Smooth muscle cell of the brain vasculature (primary cell): ENCODE measurements at regions not wholly inside any gene's neighbourhood (a gene's known extent, or its start where the extent isn't known, plus 50 kb on each side); places are given as distances from the start of the nearest gene placed in this dataset.
"Not testable (repeated sequence)": the region's sequence is repeated elsewhere in the genome, so short reads cannot be mapped to it uniquely, and the experiment has no call there.

Experiments
- DNase-seq: peaks from one replicate; pipeline ENCODE4 v3.0.0-alpha.2; 2012; ENCODE audit warnings: low read depth, low spot score

GRCh38 chr6:121594053-121594452 is 158.6 kb downstream of the GJA1 start:
- DNase-seq = no peak

DNA sequence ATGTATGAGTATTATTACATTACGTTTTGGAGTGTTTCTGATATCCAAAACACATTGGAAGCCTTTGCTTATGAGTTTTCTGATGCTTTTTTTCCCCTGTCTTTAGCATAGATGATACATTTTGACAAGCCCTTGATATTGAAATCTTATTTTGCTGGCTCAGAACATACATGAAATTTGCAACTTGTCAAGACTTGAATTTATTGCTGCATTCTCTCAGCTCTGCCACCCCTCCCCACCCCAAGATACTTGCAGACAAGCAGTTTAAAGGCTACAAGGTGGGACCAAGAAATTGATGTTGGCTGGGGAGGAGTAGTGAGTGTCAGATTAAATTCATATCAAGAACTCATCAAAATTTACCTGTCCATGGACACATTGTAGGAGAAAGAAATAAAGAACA is 160.2 kb downstream of the GJA1 start:
- no peak for DNase-seq

- no peak for DNase-seq
Measured at GRCh38 chr6:121596441-121596840, 161.0 kb downstream of the GJA1 start.

GRCh38 chr6:121597654-121598053 is 162.2 kb downstream of the GJA1 start:
- DNase-seq = no peak

DNA sequence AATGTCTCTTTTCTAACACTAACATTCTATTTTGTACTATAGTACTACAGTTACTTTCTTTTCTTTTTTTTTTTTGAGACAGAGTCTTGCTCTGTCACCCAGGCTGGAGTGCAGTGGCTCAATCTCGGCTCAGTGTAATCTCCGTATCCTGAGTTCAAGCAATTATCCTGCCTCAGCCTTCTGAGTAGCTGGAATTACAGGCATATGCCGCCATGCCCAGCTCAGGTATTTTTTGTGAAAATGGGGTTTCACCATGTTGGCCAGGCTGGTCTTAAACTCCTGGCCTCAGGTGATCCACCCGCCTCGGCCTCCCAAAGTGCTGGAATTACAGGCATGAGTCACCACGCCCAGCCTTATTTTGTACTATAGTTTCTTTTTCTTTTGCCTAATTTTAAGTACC is 163.9 kb downstream of the GJA1 start:
- not testable (repeated sequence) for DNase-seq

- DNase-seq = no peak
Measured at GRCh38 chr6:121600389-121601168, 165.1 kb downstream of the GJA1 start.

DNA sequence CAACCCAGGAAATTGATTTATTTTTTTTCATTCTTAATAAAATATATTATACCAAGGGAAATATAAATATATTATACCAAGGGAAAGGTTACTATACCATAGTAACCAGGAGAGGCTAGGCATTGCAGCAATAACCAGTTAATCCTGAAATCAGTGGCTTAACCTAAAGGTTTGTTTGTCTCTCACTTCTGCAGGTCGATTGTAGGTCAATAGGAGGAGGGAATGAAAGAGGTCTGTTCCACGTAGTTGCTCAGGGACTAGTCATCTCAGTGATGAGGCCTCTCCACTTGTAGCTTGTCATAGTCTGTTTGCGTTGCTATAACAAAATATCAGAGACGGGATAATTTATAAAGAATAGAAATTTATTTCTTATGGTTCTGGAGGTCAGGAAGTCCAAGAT is 168.0 kb downstream of the GJA1 start:
- DNase-seq = no peak

- no peak for DNase-seq
Measured at GRCh38 chr6:121607721-121608120, 172.3 kb downstream of the GJA1 start.

- DNase-seq = no peak
Measured at GRCh38 chr6:121608270-121608669, 172.8 kb downstream of the GJA1 start.

DNA sequence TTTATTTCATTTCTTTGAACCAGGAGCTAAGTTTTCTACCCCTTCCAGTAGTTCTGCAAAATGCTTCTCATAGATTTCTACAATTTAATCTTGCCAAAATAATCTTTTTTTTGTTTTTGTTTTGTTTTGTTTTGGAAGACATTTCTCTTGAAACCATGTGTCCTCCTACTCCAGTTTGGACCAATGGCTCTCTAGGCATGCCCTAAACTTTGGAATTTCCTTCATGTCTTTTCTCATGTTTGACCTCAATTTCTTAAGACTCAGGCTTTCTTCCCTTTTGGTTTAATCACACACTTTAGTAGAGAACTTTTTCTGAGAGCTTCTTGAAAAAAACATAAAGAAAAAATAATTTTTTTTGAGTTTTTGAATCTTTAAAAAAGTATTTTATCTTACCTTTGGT is 173.8 kb downstream of the GJA1 start:
- DNase-seq = no peak

- no peak for DNase-seq
Measured at GRCh38 chr6:121612927-121613326, 177.5 kb downstream of the GJA1 start.

DNA sequence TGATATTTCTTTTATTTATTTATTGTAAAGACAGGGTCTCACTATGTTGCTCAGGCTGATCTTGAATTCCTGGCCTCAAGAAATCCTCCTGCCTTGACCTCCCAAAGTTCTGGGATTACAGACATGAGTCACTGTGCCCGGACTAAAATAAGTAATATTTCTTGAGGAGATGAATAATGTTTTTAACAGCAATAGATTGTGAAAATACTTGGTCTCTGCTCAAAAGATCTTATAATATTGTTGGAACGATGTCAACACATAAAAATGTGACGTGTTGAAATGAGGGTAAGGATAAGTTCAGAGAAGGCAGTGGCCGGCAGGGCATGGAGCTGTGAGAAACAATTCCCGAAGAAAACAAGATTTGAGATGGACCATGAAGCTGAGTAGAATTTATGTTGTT is 178.7 kb downstream of the GJA1 start:
- DNase-seq = no peak

DNA sequence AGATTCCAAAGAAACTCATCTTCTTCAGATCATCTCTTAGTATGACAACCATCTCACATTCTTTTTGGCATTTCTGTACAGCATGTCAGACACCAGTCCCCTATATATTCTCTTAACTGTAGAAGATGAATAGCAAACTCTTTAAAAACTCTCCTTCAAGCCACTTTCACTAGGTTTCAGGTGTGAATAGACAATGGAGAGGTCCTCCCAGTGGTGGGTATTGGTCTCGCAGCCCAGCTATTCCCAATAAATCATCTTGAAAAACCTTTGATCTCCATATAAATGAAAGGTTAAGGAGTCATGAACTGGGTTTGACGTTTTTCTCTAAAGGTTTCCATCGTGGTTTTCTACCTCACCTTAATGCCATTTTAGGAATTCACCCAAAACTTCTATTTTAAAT is 180.0 kb downstream of the GJA1 start:
- DNase-seq = no peak

- DNase-seq = no peak
Measured at GRCh38 chr6:121616406-121616805, 181.0 kb downstream of the GJA1 start.

DNA sequence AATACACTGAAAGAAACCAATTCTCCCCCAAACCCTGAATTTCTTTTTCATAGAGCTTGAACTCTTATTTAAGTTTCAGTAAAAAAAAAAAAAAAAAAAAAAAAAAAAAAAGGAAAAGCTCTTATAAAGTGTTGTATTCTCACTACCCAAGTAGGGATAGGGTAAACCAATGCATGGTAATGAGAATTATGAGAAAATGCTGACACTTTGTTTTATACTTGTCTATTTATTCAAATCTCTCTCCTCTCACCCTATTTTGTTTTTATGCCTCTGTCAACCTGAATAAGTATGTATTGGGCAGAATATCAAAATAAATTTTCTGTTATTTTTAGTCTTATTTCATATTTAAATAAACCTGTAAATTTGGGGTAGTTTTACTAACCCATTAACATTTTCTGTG is 181.9 kb downstream of the GJA1 start:
- no peak for DNase-seq

DNA sequence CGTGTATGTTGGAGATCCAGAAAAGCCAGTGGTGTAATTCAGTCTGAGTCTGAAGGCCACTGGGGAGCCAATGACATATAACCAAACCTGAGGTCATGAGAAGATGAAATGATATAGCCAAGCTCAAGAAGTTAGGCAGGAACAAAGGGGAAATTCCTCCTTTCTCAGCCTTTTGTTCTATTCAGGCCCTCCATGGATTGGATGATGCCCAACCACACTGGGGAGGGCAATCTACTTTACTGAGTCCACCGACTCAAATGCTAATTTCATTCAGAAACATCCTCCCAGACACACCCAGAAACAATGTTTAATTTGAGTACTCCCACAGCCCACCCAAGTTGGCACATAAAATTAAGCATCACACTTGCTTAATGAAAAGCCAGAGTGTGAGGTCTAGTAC is 183.6 kb downstream of the GJA1 start:
- no peak for DNase-seq

DNA sequence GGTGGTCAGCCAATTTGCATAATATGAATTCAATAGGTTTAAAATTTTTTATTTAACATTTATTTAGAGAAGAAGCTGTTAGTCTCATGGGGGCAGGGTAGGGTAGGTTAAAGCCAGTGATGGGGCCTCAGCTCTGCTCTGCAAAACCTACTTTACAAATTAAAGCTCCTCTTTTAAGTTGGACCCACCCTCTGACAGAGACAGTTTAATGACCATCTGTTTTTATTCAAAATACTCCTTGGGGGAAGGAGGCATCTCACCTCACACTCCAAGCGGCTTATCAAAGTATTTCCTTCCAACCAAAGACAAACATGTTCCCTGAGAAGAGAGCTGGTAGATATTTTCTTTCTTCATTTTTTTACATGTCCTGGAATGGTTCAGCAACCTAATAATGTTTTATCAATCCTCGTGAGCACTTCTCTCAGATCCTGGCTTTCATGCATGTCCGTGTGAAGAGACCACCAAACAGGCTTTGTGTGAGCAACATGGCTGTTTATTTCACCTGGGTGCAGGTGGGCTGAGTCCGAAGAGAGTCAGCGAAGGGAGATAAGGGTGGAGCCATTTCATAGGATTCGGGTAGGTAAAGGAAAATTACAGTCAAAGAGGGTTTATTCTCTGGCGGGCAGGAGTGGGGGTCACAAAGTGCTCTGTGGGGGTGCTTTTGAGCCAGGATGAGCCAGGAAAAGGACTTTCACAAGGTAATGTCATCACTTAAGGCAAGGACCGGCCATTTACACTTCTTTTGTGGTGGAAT is 184.7 kb downstream of the GJA1 start:
- DNase-seq = no peak

GRCh38 chr6:121627761-121628160 is 192.3 kb downstream of the GJA1 start:
- DNase-seq = no peak

DNA sequence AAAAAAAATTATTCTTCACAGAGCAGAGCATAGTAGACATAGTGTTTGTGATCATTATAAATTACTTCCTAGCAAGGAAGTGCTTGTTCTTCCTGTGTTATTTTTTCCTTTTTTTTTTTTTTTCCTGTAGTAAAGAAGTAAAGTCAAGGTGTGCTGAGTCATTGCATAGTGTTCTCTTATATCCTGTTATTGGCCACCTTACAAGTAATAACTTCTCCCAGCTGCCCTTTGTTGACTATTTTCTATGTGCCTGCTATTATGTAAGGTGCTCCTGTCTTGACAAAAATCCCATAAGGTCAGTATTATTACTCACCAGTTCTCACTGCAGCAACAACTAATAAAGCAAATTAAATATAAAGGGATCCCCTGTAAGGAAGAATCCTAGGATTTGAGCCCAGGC is 195.3 kb downstream of the GJA1 start:
- DNase-seq = no peak

GRCh38 chr6:121631752-121632151 is 196.3 kb downstream of the GJA1 start:
- not testable (repeated sequence) for DNase-seq

- DNase-seq = no peak
Measured at GRCh38 chr6:121633309-121633708, 197.9 kb downstream of the GJA1 start.

GRCh38 chr6:121634586-121634985 is 199.1 kb downstream of the GJA1 start:
- DNase-seq = not testable (repeated sequence)

GRCh38 chr6:121635355-121635754 is 199.9 kb downstream of the GJA1 start:
- DNase-seq = no peak
